SU-DHL-6 (cell line): ENCODE measurements at regions not wholly inside any gene's neighbourhood (a gene's known extent, or its start where the extent isn't known, plus 50 kb on each side); places are given as distances from the start of the nearest gene placed in this dataset.

Experiments used
- H2AFZ ChIP-seq: fragments of 200-600 bp; sonication (generic); 2 replicates; pipeline ENCODE4 v1.6.1; 2014; ENCODE audit warnings: low read depth, mild to moderate bottlenecking, moderate library complexity, mixed read lengths, antibody characterized with exemption, low read length; ENCODE audit not compliant: severe bottlenecking
- H3F3A ChIP-seq: fragments of 200-600 bp; shearing (Covaris generic); 2 replicates; pipeline ENCODE4 v1.6.0; 2016; ENCODE audit warnings: antibody characterized with exemption, mild to moderate bottlenecking; ENCODE audit not compliant: insufficient read depth
- H3K27ac ChIP-seq: fragments of 200-600 bp; sonication (generic); 2 replicates; pipeline ENCODE4 v1.5.1; 2016; ENCODE audit warnings: low read depth, mild to moderate bottlenecking, low read length, moderate library complexity, mixed read lengths
- H3K27me3 ChIP-seq: fragments of 200-600 bp; sonication (generic), shearing (Covaris generic); 2 replicates; pipeline ENCODE4 v1.6.0; 2014; ENCODE audit warnings: mild to moderate bottlenecking, low read length
- H3K36me3 ChIP-seq: fragments of 200-600 bp; sonication (generic); 2 replicates; pipeline ENCODE4 v1.6.1; 2014; ENCODE audit warnings: mild to moderate bottlenecking, low read length, mixed read lengths
- H3K4me2 ChIP-seq: fragments of 300-600, 200-600 bp; shearing (Covaris generic), sonication (generic); 2 replicates; pipeline ENCODE4 v1.6.0; 2014; ENCODE audit warnings: low read length, low read depth, mild to moderate bottlenecking; ENCODE audit not compliant: poor library complexity, severe bottlenecking
- H3K4me3 ChIP-seq: fragments of 200-600 bp; sonication (generic); 2 replicates; pipeline ENCODE4 v1.5.1; 2014; ENCODE audit warnings: antibody characterized with exemption, low read length, mild to moderate bottlenecking, mixed read lengths; ENCODE audit not compliant: insufficient read depth, poor library complexity, severe bottlenecking
- H3K79me2 ChIP-seq: fragments of 200-600 bp; sonication (generic); 2 replicates; pipeline ENCODE4 v1.6.1; 2014; ENCODE audit warnings: mild to moderate bottlenecking, low read length, moderate library complexity; ENCODE audit not compliant: insufficient read depth
- H3K9ac ChIP-seq: fragments of 200-600 bp; sonication (generic); 2 replicates; pipeline ENCODE4 v1.7.0; 2014; ENCODE audit warnings: mild to moderate bottlenecking, low read length
- H3K9me2 ChIP-seq: fragments of 200-600 bp; sonication (generic); replicated peaks from 2 replicates; pipeline ENCODE4 v1.6.1; 2014; ENCODE audit warnings: low read length; ENCODE audit not compliant: insufficient read depth
- H3K9me3 ChIP-seq: fragments of 200-600 bp; sonication (generic); 2 replicates; pipeline ENCODE4 v1.6.1; 2014; ENCODE audit warnings: low read length, mixed read lengths; ENCODE audit not compliant: insufficient read depth
- H4K20me1 ChIP-seq: fragments of 200-600 bp; sonication (generic); 2 replicates; pipeline ENCODE4 v1.6.1; 2014; ENCODE audit warnings: low read depth, mild to moderate bottlenecking, antibody characterized with exemption, low read length, moderate library complexity, mixed read lengths
- EZH2phosphoT487 ChIP-seq: fragments of 200-600 bp; sonication (generic), shearing (Covaris generic); conservative IDR thresholded peaks from 2 replicates; pipeline ENCODE4 v1.6.1; 2018; ENCODE audit warnings: mild to moderate bottlenecking, antibody characterized with exemption, low read length, moderate library complexity, mixed read lengths
- TF ChIP-seq, protein P1 (sequence below): fragments of 200-600 bp; sonication (generic); IDR thresholded peaks from one replicate; pipeline ENCODE4 v1.5.1; 2017; ENCODE audit warnings: antibody characterized with exemption, mild to moderate bottlenecking, low read length, moderate library complexity; ENCODE audit not compliant: insufficient read depth, poor library complexity, severe bottlenecking

DNA sequence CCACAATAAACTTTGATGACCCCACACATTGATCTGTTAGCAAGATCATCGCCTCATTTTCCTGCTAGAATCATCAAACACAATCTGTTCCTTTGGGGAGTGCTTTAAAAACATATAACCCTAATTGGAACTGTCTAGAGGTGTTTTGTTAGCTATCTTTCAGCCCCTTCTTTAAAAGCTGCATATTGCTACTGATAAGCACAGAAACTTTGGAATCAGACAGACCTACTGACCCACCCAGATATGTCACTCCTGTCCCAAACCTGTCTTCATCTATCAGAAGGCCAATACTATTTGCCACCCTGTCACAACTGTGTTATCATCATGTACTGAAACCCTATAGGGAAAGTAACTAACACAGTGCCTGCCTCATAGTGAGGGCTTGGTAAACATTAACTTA is 172.4 kb upstream of the SASH1 start:
- no peak overlapping the region for H3K27ac ChIP-seq
- H3K27me3 ChIP-seq = no peaks in the 10 kb centered on the region
- no peaks in the 10 kb centered on the region for H3F3A ChIP-seq
- H4K20me1 ChIP-seq = no peaks in the 10 kb centered on the region
- no peaks in the 10 kb centered on the region for H3K36me3 ChIP-seq
- H3K79me2 ChIP-seq = no peaks in the 10 kb centered on the region
- no peak overlapping the region for H2AFZ ChIP-seq
- no peak overlapping the region for H3K4me2 ChIP-seq
- H3K9ac ChIP-seq = no peak overlapping the region
- no peaks in the 10 kb centered on the region for H3K9me3 ChIP-seq
- no peak overlapping the region for H3K4me3 ChIP-seq
- H3K9me2 ChIP-seq = no peaks in the 10 kb centered on the region
- TF ChIP-seq, protein P1, sequence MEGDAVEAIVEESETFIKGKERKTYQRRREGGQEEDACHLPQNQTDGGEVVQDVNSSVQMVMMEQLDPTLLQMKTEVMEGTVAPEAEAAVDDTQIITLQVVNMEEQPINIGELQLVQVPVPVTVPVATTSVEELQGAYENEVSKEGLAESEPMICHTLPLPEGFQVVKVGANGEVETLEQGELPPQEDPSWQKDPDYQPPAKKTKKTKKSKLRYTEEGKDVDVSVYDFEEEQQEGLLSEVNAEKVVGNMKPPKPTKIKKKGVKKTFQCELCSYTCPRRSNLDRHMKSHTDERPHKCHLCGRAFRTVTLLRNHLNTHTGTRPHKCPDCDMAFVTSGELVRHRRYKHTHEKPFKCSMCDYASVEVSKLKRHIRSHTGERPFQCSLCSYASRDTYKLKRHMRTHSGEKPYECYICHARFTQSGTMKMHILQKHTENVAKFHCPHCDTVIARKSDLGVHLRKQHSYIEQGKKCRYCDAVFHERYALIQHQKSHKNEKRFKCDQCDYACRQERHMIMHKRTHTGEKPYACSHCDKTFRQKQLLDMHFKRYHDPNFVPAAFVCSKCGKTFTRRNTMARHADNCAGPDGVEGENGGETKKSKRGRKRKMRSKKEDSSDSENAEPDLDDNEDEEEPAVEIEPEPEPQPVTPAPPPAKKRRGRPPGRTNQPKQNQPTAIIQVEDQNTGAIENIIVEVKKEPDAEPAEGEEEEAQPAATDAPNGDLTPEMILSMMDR = no peak
- no peak for TF ChIP-seq EZH2phosphoT487

- H4K20me1 ChIP-seq = no peaks in the 10 kb centered on the region
- no peaks in the 10 kb centered on the region for H3K36me3 ChIP-seq
- H2AFZ ChIP-seq = no peak overlapping the region
- no peak overlapping the region for H3K27ac ChIP-seq
- H3K9me3 ChIP-seq = no peaks in the 10 kb centered on the region
- TF ChIP-seq, protein P1 = no peak
- no peak for TF ChIP-seq EZH2phosphoT487
- H3K4me3 ChIP-seq = no peak overlapping the region
- H3F3A ChIP-seq = no peaks in the 10 kb centered on the region
- no peaks in the 10 kb centered on the region for H3K79me2 ChIP-seq
- no peak overlapping the region for H3K4me2 ChIP-seq
- H3K9ac ChIP-seq = no peak overlapping the region
- H3K9me2 ChIP-seq = no peaks in the 10 kb centered on the region
- H3K27me3 ChIP-seq = no peaks in the 10 kb centered on the region
Measured at GRCh38 chr6:148173548-148173947, 169.1 kb upstream of the SASH1 start.

- TF ChIP-seq EZH2phosphoT487 = no peak
- TF ChIP-seq, protein P1 = no peak
- no peaks in the 10 kb centered on the region for H4K20me1 ChIP-seq
- no peaks in the 10 kb centered on the region for H3F3A ChIP-seq
- no peaks in the 10 kb centered on the region for H3K36me3 ChIP-seq
- H3K27ac ChIP-seq = no peak overlapping the region
- H3K4me3 ChIP-seq = no peak overlapping the region
- no peaks in the 10 kb centered on the region for H3K9me2 ChIP-seq
- H3K79me2 ChIP-seq = no peaks in the 10 kb centered on the region
- no peaks in the 10 kb centered on the region for H3K9me3 ChIP-seq
- H3K27me3 ChIP-seq = no peaks in the 10 kb centered on the region
- H3K9ac ChIP-seq = no peak overlapping the region
- no peak overlapping the region for H2AFZ ChIP-seq
- H3K4me2 ChIP-seq = no peak overlapping the region
Measured at GRCh38 chr6:148175550-148176188, 167.0 kb upstream of the SASH1 start.
